HG03520 (cell line): ENCODE measurements at regions not wholly inside any gene's neighbourhood (a gene's known extent, or its start where the extent isn't known, plus 50 kb on each side); places are given as distances from the start of the nearest gene placed in this dataset.
"Not testable (repeated sequence)": the region's sequence is repeated elsewhere in the genome, so short reads cannot be mapped to it uniquely, and the experiment has no call there.

Source experiments
- ATAC-seq: cut with Tn5 transposase; IDR thresholded peaks from one replicate; pipeline ENCODE4 v1.9.1; 2021; ENCODE audit warnings: mild to moderate bottlenecking, moderate library complexity; ENCODE audit not compliant: unreplicated experiment

DNA sequence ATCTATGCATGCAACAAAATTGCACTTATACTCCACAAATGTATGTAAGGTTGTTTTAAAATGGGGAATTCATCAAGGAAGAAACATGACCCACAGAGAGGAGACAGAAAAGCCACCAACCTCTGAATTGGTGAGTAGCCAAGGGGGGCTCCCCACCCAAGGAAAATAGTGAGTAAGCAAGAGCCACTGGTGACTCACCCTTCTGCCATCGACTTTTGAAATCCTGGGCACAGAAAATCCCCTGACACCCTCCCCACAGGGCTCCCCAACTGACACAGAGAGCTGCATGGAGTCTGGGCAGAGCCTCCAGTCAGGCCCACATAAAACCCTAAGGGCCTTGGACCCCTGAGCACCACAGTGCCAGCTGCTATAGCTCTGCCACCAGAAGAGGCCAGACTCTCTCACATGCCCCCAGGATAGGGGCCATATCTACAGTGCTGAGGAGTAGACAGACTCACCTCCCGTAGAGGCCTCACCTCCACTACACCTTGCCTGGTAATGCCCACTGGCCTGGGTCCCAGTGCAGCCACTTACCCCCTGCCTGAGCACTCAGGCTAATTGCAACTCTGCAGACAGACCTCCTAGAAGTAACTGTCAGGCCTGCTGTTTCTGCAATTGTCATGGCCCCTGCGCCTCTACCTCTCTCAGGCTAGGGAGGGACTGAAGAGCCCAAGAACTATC, 244.7 kb upstream of the WSB1 start:
- ATAC-seq = no peak

DNA sequence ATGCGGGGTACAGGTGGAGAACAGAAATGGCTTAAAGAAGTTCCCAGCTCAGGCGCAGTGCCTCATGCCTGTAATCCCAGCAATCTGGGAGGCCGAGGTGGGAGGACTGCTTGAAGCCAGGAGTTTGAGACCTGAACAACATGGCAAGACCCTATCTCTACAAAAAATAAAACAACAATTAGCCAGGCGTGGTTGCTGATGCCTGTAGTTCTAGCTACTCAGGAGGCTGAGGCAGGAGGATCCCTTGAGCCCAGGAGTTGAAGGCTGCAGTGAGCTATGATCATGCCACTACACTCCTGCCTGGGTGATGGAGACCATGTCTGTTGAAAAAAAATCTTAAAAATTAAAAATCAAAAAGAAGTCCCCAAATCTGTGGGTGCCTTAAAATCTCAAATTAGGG, 228.3 kb upstream of the WSB1 start:
- no peak for ATAC-seq

GRCh38 chr17:27066315-27066714, 227.6 kb upstream of the WSB1 start:
- no peak for ATAC-seq

DNA sequence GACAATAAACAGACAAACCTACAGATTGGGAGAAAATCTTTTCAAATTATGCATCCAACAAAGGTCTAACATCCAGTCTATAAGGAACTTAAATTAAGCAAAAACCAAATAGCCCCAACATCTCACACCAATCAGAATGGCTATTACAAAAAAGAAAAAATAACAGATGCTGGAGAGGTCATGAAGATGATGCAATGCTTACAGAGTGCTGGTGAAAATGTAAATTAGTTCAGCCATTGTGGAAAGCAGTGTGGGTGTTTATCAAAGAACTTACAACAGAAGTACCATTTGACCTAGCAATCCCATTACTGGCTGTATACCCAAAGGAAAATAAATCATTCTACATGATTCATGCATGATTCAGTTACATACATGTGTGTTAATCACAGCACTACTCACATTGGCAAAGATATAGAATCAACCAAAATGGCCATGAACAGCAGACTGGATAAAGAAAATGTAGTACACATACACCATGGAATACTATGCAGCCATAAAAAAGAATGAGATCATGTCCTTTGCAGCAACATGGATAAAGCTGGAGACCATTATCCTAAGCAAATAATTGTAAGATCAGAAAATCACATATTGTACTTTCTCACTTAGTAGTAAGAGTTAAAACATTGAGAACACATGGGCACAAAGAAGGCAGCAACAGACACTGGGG, 223.9 kb upstream of the WSB1 start:
- ATAC-seq = no peak

DNA sequence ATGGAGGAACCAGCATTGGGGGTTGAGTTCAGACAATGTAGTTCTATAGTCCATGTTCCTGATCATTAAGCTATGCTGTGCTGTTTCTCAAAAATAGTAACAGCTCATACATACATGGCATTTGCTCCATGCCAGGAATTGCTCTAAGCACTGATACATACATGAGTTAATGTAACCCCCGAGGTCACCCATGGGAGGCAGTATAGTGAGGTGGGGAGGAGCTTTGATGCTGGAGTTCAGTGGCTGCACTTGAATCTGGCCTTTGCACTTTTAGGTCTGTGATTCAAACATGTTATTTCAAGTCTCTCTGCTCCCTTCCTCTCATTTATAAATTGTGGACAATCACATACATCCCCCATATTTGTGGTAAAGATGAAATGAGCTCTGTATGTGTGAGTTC, 223.1 kb upstream of the WSB1 start:
- ATAC-seq = no peak

- ATAC-seq = no peak
Measured at GRCh38 chr17:27072885-27073284, 221.0 kb upstream of the WSB1 start.

GRCh38 chr17:27076814-27077213, 217.1 kb upstream of the WSB1 start:
- ATAC-seq = no peak

DNA sequence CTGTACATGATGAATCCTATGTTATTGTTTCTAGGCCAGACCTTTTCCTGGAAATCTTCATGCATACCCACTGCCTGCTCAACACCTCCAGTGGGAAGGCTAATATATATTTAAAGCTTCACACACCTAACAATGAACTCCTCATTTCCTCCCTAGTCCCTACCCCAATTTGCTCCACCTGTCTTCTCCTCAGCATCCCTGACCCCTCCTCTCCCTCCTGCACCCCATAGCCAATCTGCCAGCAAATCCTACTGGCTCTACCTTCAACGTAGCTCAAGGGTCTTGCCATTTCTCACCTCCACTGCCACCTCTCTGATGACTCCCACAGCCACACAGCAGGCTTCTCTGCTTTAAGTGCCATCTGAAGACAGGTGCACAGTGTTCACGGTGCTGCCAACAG, 215.6 kb upstream of the WSB1 start:
- ATAC-seq = no peak

DNA sequence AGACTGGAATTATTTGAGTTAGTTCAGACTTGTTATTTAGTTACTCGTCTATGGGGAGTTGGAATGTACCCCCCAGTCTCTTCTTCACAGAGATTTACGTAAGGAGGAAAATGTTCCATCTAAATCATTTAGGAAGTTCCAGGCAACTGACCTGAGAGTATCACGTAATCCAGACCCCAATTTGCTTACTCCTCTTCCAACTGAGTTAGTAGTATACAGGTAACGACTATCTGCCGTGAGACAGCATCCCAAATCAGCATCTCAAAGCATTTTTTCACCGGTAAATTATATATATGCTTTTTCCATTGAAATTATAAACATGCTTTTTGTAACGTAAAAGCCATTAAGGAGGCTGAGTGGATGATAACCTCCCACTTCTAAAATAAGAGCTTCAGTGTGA, 214.3 kb upstream of the WSB1 start:
- ATAC-seq = no peak

DNA sequence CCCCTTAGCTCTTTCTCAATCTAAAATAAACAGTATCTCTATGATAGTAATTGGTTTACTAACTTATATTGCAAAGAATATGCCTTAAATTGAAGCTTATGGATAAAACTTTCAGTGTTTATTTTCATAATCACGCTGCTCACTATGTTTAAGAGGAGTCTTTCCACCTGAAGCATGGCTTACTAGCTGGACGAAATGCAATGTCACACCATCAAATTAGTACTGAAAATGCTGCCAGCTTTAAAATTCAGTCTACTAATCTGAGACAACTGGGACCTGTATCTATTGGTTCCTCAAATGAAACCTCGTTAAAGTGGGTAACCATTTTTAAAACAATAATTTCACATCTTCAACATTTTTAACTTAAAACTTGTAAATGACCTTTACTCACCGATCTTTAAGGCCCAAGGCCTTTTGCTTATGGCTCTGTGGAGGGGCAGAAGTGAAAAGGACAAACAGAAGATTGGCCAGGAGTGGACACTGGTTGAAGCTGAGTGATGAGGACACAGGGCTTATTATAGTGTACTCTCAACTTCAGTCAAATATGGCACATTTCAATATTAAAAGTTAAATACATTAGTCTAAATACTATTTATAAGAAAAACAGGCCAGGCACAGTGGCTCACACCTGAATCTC, 212.8 kb upstream of the WSB1 start:
- ATAC-seq = no peak

DNA sequence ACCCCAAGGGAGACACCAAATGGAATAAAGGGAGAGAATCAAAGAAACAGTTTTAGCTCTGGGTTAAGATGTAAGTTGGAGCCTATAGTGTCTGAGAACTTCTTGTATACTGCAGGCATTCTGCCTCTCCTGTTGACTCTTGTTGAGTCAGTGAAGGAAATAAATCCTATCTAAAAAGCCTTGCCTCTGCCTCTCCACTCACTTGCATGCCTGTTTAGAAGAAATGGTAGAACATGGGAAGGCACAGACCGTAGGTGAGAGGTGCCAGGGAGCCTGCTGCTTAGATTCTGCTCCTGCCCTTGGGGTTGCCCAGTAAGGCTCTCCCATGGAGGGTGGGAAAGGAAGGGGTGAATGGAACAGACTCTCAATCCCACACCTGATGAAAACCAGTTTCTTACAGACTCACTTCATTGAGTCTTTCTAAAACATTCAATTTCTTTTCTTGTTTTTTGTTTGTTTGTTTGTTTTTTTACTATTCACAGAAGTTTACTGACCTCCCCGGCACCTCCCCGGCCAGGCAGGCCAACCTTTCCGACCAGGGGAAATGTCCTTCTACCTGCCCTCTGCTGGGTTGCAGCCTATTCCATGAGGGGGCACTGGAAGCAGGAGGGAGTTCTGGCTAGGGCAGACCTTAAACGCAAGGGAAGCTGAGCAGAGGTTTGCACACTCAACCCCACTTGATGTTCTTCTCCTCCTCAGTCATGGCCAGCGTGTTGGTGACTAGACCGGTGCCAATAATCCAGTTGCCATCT, 211.7 kb upstream of the WSB1 start:
- no peak for ATAC-seq

- ATAC-seq = no peak
Measured at GRCh38 chr17:27082775-27083154, 211.1 kb upstream of the WSB1 start.

DNA sequence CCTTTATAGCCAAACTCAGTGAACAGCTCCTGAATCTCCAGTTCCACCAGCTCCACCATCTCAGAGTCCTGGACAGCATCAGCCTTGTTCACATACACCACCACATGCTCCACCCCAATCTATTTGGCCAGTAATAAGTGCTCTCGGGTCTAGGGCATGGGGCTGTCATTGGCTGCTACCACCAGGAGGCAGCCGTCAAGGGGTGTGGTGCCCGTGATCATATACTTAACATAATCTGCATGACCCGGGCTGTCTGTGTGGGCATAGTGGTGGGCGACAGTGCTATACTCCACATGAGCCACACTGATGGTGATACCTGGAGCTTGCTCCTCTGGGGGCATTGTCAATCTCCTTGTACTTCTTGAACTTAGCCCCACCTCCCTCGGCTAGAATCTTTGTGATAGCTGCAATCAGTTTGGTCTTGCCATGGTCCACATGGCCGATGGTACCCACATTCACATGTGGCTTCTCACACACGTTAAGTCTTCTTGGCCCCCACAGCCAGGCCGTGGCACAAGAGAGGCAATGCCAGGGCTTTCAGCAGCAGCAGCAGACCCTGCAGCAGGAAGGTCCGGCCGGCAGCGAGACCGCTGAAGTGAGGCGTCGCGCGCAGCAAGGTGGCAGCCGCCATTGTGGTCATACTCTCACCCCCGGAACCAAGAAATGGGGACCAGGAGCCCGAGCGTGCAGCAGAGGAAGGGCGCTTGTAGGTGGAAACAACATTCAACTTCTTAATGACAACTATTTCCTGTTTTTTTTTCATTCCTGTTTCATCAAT, 210.3 kb upstream of the WSB1 start:
- ATAC-seq = no peak

DNA sequence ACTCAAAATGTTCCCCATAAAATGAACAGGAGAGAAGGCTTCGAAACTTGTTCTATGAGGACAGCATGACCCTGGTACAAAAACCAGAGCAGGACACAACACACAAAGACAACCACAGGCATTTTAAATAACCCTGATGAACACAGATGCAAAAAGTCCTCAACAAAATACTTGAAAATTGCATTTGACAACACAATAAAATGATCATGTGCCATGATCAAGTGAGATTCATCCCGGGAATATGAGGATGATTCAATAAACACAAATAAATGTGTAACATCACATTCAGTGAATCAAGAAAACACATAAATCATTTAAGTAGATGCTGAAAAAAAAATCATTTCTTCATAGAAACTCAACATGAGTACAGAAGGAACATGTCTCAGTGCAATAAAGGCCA, 208.4 kb upstream of the WSB1 start:
- ATAC-seq = no peak

- no peak for ATAC-seq
Measured at GRCh38 chr17:27086526-27086925, 207.4 kb upstream of the WSB1 start.

GRCh38 chr17:27087935-27088766, 205.8 kb upstream of the WSB1 start:
- ATAC-seq = no peak

DNA sequence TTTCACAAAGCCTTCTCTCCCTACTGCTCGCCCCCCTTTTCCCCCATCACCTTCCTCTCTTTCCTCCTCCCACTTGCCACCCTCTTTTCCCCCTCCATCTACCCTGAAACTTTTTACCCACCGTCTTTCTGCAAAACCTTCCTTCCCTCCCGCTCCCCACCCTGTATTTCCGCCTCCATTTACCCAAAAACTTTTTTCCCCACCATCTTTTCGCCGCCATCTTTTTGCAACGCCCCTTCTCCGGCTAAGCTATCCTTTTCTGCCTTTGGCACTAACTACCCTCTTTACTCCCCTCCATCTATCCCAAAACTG, 205.2 kb upstream of the WSB1 start:
- no peak for ATAC-seq

DNA sequence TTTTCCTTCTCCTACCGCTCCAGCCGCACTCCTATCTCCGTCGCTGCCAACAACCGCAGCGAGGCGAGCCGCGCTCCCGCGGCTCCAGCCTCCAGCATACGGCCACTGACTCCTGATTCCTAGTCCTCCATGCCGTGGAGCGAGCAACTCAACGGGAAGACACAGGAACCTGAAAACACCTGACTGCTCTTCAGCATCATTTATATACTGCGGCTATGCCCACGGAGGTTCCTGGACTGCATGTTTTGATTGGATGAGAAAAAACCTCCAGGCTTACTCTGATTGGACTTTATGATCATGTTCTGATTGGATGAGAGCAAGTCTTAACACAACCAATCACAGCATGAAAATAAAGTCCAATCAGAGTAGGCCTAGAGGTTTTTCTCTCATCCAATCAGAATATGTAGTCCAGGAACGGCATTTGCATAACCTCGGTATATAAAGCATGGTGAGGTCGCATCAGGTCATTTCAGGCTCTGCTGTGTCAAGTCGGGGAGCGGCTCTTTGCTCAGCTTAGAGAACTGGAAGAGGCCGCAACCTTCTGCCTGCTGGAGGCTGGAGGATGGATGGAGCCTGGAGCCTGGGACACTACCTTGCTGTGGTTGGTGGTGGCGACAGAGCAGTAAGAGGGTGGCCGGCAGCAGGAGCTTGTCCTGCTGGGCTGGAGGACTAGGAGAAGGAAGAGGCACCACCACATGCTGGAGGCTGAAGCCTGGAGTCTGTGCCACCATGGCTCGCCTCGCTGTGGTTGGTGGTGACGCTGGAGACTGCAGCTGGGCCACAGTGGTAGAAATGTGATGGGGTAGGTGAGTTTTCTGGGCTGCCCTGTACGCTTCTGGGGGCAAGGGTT, 204.6 kb upstream of the WSB1 start:
- not testable (repeated sequence) for ATAC-seq

GRCh38 chr17:27089929-27090247, 204.0 kb upstream of the WSB1 start:
- no peak for ATAC-seq
